Muscle of arm (tissue), 1 donor: ENCODE measurements at regions not wholly inside any gene's neighbourhood (a gene's known extent, or its start where the extent isn't known, plus 50 kb on each side); places are given as distances from the start of the nearest gene placed in this dataset.
"Not testable (repeated sequence)": the region's sequence is repeated elsewhere in the genome, so short reads cannot be mapped to it uniquely, and the experiment has no call there.

Experiments
- DNase-seq: peaks from one replicate; pipeline ENCODE4 v3.0.0-alpha.2; 2013

- DNase-seq, result no peak
Observed at GRCh38 chr18:34480162-34480700, 229.9 kb upstream of the DTNA start.

- no peak for DNase-seq
Observed at GRCh38 chr18:34482204-34482603, 227.9 kb upstream of the DTNA start.

GRCh38 chr18:34483198-34483597 lies 226.9 kb upstream of the DTNA start:
- no peak for DNase-seq

- no peak for DNase-seq
Observed at GRCh38 chr18:34491719-34492118, 218.4 kb upstream of the DTNA start.

GRCh38 chr18:34492652-34493051 lies 217.4 kb upstream of the DTNA start:
- no peak for DNase-seq

- DNase-seq, result peak; percentile 41
Observed at GRCh38 chr18:34493099-34493544, 217.0 kb upstream of the DTNA start.

GRCh38 chr18:34493566-34494358 lies 216.3 kb upstream of the DTNA start:
- no peak for DNase-seq

GRCh38 chr18:34494359-34494696 lies 215.8 kb upstream of the DTNA start:
- DNase-seq, result no peak

GRCh38 chr18:34495506-34495905 lies 214.6 kb upstream of the DTNA start:
- DNase-seq, result no peak

- DNase-seq, result no peak
Observed at GRCh38 chr18:34501553-34501952, 208.5 kb upstream of the DTNA start.

GRCh38 chr18:34506198-34506597 lies 203.9 kb upstream of the DTNA start:
- no peak for DNase-seq

GRCh38 chr18:34509163-34509562 lies 200.9 kb upstream of the DTNA start:
- no peak for DNase-seq

GRCh38 chr18:34509879-34510586 lies 200.1 kb upstream of the DTNA start:
- no peak for DNase-seq

- DNase-seq, result no peak
Observed at GRCh38 chr18:34510926-34511325, 199.2 kb upstream of the DTNA start.

GRCh38 chr18:34511435-34511834 lies 198.7 kb upstream of the DTNA start:
- DNase-seq, result no peak

GRCh38 chr18:34511879-34512278 lies 198.2 kb upstream of the DTNA start:
- DNase-seq, result no peak

GRCh38 chr18:34514238-34514637 lies 195.9 kb upstream of the DTNA start:
- DNase-seq, result no peak

- no peak for DNase-seq
Observed at GRCh38 chr18:34514957-34515356, 195.1 kb upstream of the DTNA start.

GRCh38 chr18:34516355-34516754 lies 193.7 kb upstream of the DTNA start:
- not testable (repeated sequence) for DNase-seq

- not testable (repeated sequence) for DNase-seq
Observed at GRCh38 chr18:34516996-34517395, 193.1 kb upstream of the DTNA start.

GRCh38 chr18:34521040-34521439 lies 189.1 kb upstream of the DTNA start:
- no peak for DNase-seq

- peak; percentile 19 for DNase-seq
Observed at GRCh38 chr18:34522603-34523002, 187.5 kb upstream of the DTNA start.

- no peak for DNase-seq
Observed at GRCh38 chr18:34525244-34525643, 184.9 kb upstream of the DTNA start.
